ENCODE measurements at regions not wholly inside any gene's neighbourhood (a gene's known extent, or its start where the extent isn't known, plus 50 kb on each side); places are given as distances from the start of the nearest gene placed in this dataset.
A peak's percentile ranks its signal among the peaks of the same experiment; 100 is the strongest.
"Not testable (repeated sequence)": the region's sequence is repeated elsewhere in the genome, so short reads cannot be mapped to it uniquely, and the experiment has no call there.

- no peak for DNase-seq
Observed at GRCh38 chr22:27240298-27241075, 561.1 kb downstream of the MN1 start.

- DNase-seq: peak in 1 of 2 experiments; percentile 34
Observed at GRCh38 chr22:27241430-27242321, 559.9 kb downstream of the MN1 start.

- DNase-seq: no peak
Observed at GRCh38 chr22:27242474-27242873, 559.1 kb downstream of the MN1 start.

- DNase-seq: no peak
Observed at GRCh38 chr22:27242917-27243589, 558.5 kb downstream of the MN1 start.

- no peak for DNase-seq
Observed at GRCh38 chr22:27244328-27244727, 557.2 kb downstream of the MN1 start.

- DNase-seq: no peak
Observed at GRCh38 chr22:27245056-27245455, 556.5 kb downstream of the MN1 start.

GRCh38 chr22:27246558-27246957 is 555.0 kb downstream of the MN1 start:
- DNase-seq: no peak

- no peak for DNase-seq
Observed at GRCh38 chr22:27247701-27248434, 553.7 kb downstream of the MN1 start.

- DNase-seq: no peak
Observed at GRCh38 chr22:27250418-27250817, 551.1 kb downstream of the MN1 start.

- no peak for DNase-seq
Observed at GRCh38 chr22:27250886-27251285, 550.7 kb downstream of the MN1 start.

- DNase-seq: no peak
Observed at GRCh38 chr22:27251563-27251962, 550.0 kb downstream of the MN1 start.

GRCh38 chr22:27252282-27253049 is 549.1 kb downstream of the MN1 start:
- DNase-seq: no peak

GRCh38 chr22:27253108-27253902 is 548.3 kb downstream of the MN1 start:
- no peak for DNase-seq

GRCh38 chr22:27254063-27254462 is 547.5 kb downstream of the MN1 start:
- not testable (repeated sequence) for DNase-seq

GRCh38 chr22:27255580-27255979 is 546.0 kb downstream of the MN1 start:
- no peak for DNase-seq

- DNase-seq: no peak
Observed at GRCh38 chr22:27257987-27258386, 543.6 kb downstream of the MN1 start.

- DNase-seq: no peak
Observed at GRCh38 chr22:27258616-27259172, 542.9 kb downstream of the MN1 start.

- DNase-seq: no peak
Observed at GRCh38 chr22:27259433-27259832, 542.1 kb downstream of the MN1 start.

- DNase-seq: no peak
Observed at GRCh38 chr22:27260087-27260698, 541.4 kb downstream of the MN1 start.

GRCh38 chr22:27262361-27262760 is 539.2 kb downstream of the MN1 start:
- DNase-seq: no peak

All from SHP77 (cell line).